Head of caudate nucleus (tissue), 42 donors: ENCODE measurements at regions not wholly inside any gene's neighbourhood (a gene's known extent, or its start where the extent isn't known, plus 50 kb on each side); places are given as distances from the start of the nearest gene placed in this dataset.

Source experiments
- DNase-seq, 42 donors: peaks; one replicate each; pipeline versions ENCODE4 v3.0.0 to v3.0.0-alpha.2; 2020 to 2021; ENCODE audit warnings: mixed read lengths in 7 of 42
- intact Hi-C: fragments of 100-400 bp; cut with DNase I; formaldehyde crosslinking; loops from one replicate; pipeline ENCODE4 v1.15.0; 2022

DNA sequence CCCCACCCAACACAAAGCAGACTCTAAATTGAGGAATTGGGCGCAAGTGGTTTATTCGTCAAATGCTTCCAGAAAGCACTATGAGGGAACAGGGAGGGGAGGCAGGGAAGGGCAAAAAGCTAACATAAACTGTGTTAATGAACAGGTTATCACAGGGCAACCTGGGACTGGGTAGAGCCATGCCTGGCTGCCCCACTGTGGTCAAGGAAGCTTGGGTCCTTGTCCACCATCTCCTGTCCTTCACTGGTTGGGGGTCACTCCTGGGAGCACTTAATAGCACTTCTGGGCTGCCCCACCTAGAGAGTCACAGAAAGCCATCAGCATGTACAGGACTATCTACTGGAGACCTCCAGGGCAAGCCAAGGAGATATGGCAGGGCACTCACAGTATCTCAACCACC lies 102.3 kb downstream of the LINC00237 start:
- intact Hi-C loops: no loop called here
- DNase-seq: no peak

DNA sequence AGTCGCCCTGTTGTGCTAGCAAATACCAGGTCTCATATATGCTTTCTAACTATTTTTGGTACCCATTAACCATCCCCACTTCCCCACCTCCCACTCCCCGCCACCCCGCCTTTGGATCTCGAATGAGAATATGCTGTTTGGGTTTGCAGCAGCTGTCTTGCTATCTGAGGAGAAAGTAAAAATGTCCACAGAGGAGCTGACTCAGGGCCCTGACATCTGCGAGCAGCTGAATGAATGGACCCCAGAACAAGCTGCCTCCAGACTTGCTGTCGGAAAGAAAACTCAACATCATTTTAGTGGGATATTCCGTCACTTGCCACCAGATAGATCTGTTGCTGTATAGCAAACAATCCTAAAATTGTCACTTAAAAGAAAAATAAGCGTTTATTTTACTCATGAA lies 103.7 kb downstream of the LINC00237 start:
- peak in 1 of 42 donors; percentile 36 for DNase-seq
- intact Hi-C loops: no loop called here

- intact Hi-C loops: no loop called here
Measured at GRCh38 chr20:20993372-20993771, 112.8 kb downstream of the LINC00237 start.

GRCh38 chr20:20992686-20993360 lies 113.3 kb downstream of the LINC00237 start:
- intact Hi-C loops: no loop called here

More at GRCh38 chr20:20993372-20993771, 112.8 kb downstream of the LINC00237 start:
- no peak for DNase-seq

DNA sequence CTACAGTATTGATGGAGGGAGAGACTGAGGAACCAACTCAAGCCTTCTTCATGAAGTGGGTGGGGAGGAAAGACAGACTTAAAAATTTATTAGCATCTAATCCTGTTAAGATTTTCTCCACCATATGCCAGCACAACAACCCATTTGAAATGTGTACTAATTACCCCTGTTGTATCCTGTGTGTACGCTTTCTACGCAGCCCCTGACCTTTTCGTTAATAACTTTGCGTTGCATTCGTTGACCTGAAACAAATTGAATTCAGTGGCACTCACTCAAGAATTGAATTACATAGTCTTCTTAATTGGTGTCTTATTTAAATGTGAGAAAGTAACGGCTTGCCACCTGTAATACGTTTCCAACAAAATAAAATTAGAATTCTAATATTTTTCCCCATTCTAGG lies 113.9 kb downstream of the LINC00237 start:
- intact Hi-C loops: no loop called here

More at GRCh38 chr20:20992686-20993360, 113.3 kb downstream of the LINC00237 start:
- no peak for DNase-seq

DNA sequence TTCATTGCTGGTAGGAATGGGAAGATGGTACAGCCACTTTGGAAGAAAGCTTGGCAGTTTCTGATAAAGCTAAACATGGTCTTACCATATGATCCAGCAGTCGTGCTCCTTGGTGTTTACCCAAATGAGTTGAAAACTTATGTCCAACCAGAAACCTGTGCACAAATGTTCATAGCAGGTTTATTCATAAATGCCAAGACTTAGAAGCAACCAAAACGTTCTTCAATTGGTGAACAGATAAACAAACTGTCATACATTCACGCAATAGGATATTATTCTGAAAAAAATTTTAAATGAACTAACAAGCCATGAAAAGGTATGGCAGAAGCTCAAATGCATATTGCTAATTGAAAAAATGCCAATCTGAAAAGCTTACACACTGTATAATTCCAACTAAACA lies 117.1 kb downstream of the LINC00237 start:
- no peak for DNase-seq
- intact Hi-C loops: no loop called here

More for the DNA sequence above, 113.9 kb downstream of the LINC00237 start:
- no peak for DNase-seq

DNA sequence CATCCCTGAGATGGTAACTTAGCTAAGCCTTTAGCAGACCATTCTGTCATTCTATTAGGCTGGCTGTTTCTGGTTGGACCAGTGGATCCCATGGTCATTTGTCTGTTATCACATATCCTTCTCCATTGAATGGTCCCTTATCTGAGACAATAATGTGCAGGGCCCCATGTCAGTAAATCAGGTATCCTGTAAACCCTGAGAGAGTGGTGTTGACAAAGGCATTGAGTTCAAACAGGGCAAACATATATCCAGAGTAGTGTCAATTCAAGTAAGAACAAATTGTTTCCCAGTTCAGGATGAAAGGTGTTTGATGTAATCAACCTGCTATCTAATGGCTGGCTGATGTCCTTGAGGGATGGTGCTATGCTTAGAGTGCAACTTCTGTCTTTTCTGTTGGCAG lies 126.2 kb downstream of the LINC00237 start:
- intact Hi-C loops: no loop called here
- no peak for DNase-seq

- intact Hi-C loops: no loop called here
- no peak for DNase-seq
Measured at GRCh38 chr20:20977786-20978185, 128.4 kb downstream of the LINC00237 start.

- intact Hi-C loops: no loop called here
- no peak for DNase-seq
Measured at GRCh38 chr20:20972490-20972889, 133.7 kb downstream of the LINC00237 start.

DNA sequence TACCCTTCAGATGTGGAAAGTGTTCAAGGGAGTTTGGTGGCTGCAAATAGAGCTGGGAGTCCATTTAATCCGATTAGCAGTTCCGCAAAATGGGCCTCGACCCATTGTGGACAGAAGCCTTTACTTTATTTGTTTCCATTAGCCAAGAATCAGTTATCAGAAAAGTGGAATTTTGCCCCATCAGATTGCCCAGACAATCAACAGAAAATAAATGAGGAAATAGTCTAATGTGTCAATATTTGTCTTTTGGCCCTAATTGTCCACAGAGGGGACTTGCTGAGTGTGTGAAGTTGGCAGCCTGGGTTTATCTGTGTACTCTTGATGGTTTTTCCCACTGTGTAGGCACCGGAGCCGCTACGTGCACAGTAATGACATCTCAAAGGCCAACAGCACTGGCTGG lies 134.3 kb downstream of the LINC00237 start:
- intact Hi-C loops: no loop called here
- DNase-seq: no peak

- intact Hi-C loops: no loop called here
- no peak for DNase-seq
Measured at GRCh38 chr20:20970841-20971240, 135.3 kb downstream of the LINC00237 start.

DNA sequence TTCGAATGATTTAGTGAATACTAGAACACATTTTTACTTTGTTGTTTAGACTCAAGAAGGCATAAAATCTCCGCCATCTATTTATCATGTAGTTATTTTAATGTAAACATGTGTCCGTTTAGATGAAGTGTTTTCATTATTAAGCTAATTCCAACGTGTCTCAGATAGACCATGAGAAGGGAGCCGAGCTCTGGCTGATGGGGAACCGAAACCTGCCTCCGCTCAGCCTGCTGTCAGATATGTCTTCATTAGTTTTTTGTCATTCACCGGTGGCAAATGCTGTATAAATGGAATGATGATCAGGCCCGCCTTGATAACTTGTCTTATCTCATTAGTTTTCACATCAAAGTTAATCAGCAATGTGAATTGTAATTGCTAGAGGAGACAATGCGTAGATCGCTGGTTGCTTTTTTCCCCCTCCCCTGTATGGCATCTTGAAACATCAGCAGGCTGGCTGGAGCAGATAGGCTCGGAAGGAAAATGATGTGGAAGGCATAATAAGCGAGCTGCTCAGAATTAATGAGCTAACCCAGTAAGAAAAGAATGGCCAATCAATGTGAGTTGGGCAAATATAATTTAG lies 136.4 kb downstream of the LINC00237 start:
- intact Hi-C loops: no loop called here

DNA sequence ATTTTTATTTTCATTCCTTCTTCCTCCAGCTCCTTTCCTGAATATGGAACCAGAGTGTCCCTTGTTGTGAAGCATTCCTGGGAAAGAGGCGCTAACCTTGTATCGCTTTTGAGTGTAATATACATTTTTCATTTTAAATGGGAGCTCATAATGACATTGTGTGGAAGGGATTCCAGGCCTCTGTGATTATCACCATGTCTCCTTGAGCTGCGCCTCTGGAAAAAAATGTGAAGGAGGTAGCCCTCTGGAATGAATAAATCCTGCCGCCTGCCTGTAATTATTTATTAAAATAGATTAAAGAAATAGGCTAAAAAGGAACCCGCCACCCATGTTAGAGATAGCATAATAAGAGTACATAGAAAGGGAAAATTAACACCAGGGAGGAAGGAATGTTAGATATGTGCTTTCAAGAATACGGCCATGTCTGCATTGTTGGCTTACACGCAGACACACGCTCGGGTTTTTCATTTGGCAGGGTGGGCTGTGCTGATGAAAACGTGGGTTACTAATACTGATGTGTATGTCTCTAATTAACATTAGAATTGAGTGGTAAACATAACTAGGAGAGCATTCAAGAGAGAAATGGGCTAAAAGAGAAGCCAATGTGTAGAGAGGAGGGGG lies 138.5 kb downstream of the LINC00237 start:
- intact Hi-C loops: no loop called here
- no peak for DNase-seq

More for the DNA sequence above, 136.4 kb downstream of the LINC00237 start:
- no peak for DNase-seq

DNA sequence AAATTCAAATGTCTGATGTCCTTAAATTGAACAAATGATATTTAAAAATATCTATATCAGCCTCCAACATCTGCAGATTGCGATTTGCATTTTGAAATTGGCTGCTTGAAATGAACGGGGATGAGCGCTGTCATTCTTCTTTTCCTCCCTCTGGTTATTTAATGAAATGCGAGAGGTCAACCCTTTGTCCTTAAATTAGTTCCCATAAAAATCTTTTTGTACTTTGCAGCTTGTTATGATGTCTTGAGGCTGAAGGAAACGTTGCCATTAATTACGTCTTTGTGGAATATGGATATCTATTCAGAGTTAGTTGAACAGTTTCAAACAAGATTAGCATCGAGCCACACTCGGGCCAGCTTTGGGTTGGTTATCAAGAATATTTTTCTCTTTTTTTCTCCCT lies 140.0 kb downstream of the LINC00237 start:
- DNase-seq: no peak
- intact Hi-C loops: no loop called here

- no peak for DNase-seq
- intact Hi-C loops: no loop called here
Measured at GRCh38 chr20:20959031-20959755, 147.0 kb downstream of the LINC00237 start.

DNA sequence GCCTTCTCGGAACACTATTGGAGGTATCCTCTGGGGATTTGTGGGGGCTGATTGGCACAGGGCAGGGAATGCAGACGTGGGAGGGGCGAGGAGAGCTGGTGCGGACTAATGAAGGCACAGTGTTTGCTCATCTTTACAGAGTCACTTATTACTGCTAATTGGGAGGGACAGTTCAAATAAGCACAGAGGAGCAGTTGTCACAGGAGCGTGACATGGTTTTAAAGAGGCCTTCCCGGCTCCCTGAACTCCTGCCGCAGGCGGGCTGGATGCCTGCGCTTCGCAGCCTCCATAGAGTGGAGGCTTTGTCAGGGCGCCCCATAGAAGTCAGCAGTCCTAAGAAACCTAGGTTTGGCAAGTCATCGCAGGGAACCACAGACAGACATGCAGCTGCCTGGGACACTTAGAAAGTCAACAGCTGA lies 149.6 kb downstream of the LINC00237 start:
- intact Hi-C loops: no loop called here
- peak; percentile 12 to 75 (median 51) for DNase-seq

DNA sequence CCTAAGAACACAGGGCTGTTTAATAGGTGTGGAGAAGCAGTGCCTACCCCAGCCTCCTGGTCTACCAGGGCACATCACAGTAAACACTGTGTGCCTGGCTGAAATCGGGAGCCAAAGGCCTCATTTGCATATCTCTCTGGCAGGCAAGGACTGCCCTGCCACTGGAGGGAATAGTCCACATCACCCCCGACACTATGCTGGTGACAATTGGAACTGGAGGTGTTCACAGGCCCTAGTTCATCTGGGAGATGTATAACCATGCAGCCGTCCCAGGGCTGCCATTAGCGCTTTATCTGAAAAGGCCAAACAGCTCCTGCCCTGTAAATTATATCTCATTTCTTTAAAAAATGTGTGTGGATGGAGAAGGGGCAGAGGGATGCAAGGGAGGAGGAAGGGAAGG lies 150.3 kb downstream of the LINC00237 start:
- intact Hi-C loops: no loop called here
- DNase-seq: peak in 11 of 42 donors; percentile 3 to 38 (median 16)

- intact Hi-C loops: no loop called here
- DNase-seq: peak in 2 of 42 donors; percentile 7 to 22
Measured at GRCh38 chr20:20953738-20954618, 152.2 kb downstream of the LINC00237 start.

DNA sequence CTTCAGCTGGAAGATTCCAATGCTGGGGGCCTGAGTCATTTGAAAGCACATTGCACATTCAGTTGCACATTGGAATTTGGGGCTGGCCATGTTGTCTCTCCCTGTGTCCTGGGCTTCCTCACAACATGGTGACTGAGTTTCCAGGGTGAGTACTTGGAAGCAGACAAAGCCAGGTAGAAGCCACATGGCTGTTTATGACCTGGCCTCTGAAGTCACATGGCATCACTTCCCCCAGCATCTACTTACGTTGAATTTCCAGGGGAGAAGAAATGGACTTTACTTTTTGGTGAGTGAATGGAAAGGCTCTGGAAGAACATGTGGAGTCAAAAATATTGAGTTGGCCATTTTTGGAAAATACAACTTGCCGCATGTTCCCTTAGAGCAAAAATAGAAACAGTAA lies 155.5 kb downstream of the LINC00237 start:
- DNase-seq: no peak
- intact Hi-C loops: no loop called here
